ENCODE measurements at regions not wholly inside any gene's neighbourhood (a gene's known extent, or its start where the extent isn't known, plus 50 kb on each side); places are given as distances from the start of the nearest gene placed in this dataset.

GRCh38 chr4:134073711-134074110 is 127.9 kb downstream of the PABPC4L start:
- no peaks in the 10 kb centered on the region for H3K4me1 ChIP-seq (ENCODE audit: control insufficient read depth in 4 of 4, insufficient read depth in 4 of 4, low read length in 3 of 4)
- TF ChIP-seq JUND (IDR thresholded peaks at IDR 0.05), result no peak
- no peak for TF ChIP-seq RAD21 (IDR thresholded peaks at IDR 0.05)
- no peak for TF ChIP-seq CTCF (IDR thresholded peaks at IDR 0.05; ENCODE audit: low read depth, low read length, missing input control)
- TF ChIP-seq FOXA2 (IDR thresholded peaks at IDR 0.05), result no peak
- TF ChIP-seq SP1 (IDR thresholded peaks at IDR 0.05), result no peak
- TF ChIP-seq GABPA (IDR thresholded peaks at IDR 0.05 in 1 of 2, conservative IDR thresholded peaks at IDR 0.05 in 1 of 2), result no peak
- no peak for TF ChIP-seq HNF4G (IDR thresholded peaks at IDR 0.05)
- no peak for TF ChIP-seq RXRA (IDR thresholded peaks at IDR 0.05)
- no peak for TF ChIP-seq ZBTB33 (IDR thresholded peaks at IDR 0.05)
- TF ChIP-seq TAF1 (conservative IDR thresholded peaks at IDR 0.05), result no peak
- no peak for TF ChIP-seq HNF4A (conservative IDR thresholded peaks at IDR 0.05)
- TF ChIP-seq ATF3 (IDR thresholded peaks at IDR 0.05), result no peak
- TF ChIP-seq FOXA1 (IDR thresholded peaks at IDR 0.05), result no peak
- TF ChIP-seq REST (IDR thresholded peaks at IDR 0.05), result no peak
- no peak for TF ChIP-seq MAX (IDR thresholded peaks at IDR 0.05)
- TF ChIP-seq YY1 (IDR thresholded peaks at IDR 0.05), result no peak
- H3K9me3 ChIP-seq (ENCODE audit: control insufficient read depth in 4 of 4, low read length in 3 of 4), result peaks cover 0 to 3% (median 0%) of the 10 kb centered on the region in 4 donors
- no peaks in the 10 kb centered on the region for H3K27me3 ChIP-seq (ENCODE audit: control insufficient read depth in 4 of 4, insufficient read depth in 4 of 4, low read length in 3 of 4)
- no peak for DNase-seq (ENCODE audit: low spot score)
- no peaks in the 10 kb centered on the region for H3K36me3 ChIP-seq (ENCODE audit: control insufficient read depth in 4 of 4, insufficient read depth in 3 of 4, low read depth in 1 of 4, low read length in 3 of 4)
- no peak overlapping the region for H3K4me3 ChIP-seq (ENCODE audit: low read depth in 1 of 3, low read length in 3 of 3)
- no peak overlapping the region for H3K9ac ChIP-seq (ENCODE audit: low read depth in 1 of 2, low read length in 2 of 2)
- 67% methylated on average over 2 of the region's 2 CpGs for WGBS
- H3K27ac ChIP-seq (ENCODE audit: low read depth in 1 of 2, low read length in 2 of 2), result no peak overlapping the region

GRCh38 chr4:134072137-134072536 is 129.5 kb downstream of the PABPC4L start:
- Histone ChIP-seq H3K4me1 (ENCODE audit: control insufficient read depth in 4 of 4, insufficient read depth in 4 of 4, low read length in 3 of 4) (no peaks in the 10 kb centered on the region), H3K9me3 (ENCODE audit: control insufficient read depth in 4 of 4, low read length in 3 of 4) (peaks cover 0 to 3% (median 0%) of the 10 kb centered on the region in 4 donors), H3K27ac (ENCODE audit: low read depth in 1 of 2, low read length in 2 of 2) (no peak overlapping the region), H3K27me3 (ENCODE audit: control insufficient read depth in 4 of 4, insufficient read depth in 4 of 4, low read length in 3 of 4) (no peaks in the 10 kb centered on the region), H3K4me3 (ENCODE audit: low read depth in 1 of 3, low read length in 3 of 3) (no peak overlapping the region), H3K9ac (ENCODE audit: low read depth in 1 of 2, low read length in 2 of 2) (no peak overlapping the region), H3K36me3 (ENCODE audit: control insufficient read depth in 4 of 4, insufficient read depth in 3 of 4, low read depth in 1 of 4, low read length in 3 of 4) (no peaks in the 10 kb centered on the region)
- DNase-seq (ENCODE audit: low spot score), result no peak
- TF ChIP-seq MAX (IDR thresholded peaks at IDR 0.05) (no peak), ZBTB33 (IDR thresholded peaks at IDR 0.05) (no peak), FOXA2 (IDR thresholded peaks at IDR 0.05) (no peak), TAF1 (conservative IDR thresholded peaks at IDR 0.05) (no peak), FOXA1 (IDR thresholded peaks at IDR 0.05) (no peak), ATF3 (IDR thresholded peaks at IDR 0.05) (no peak), REST (IDR thresholded peaks at IDR 0.05) (no peak), JUND (IDR thresholded peaks at IDR 0.05) (no peak), NR2F2 (IDR thresholded peaks at IDR 0.05) (no peak), EGR1 (IDR thresholded peaks at IDR 0.05; ENCODE audit: low read depth in 2 of 2) (no peak), RAD21 (IDR thresholded peaks at IDR 0.05) (no peak)
